MCF 10A (cell line): ENCODE measurements at regions not wholly inside any gene's neighbourhood (a gene's known extent, or its start where the extent isn't known, plus 50 kb on each side); places are given as distances from the start of the nearest gene placed in this dataset.
A peak's percentile ranks its signal among the peaks of the same experiment; 100 is the strongest.

ENCODE experiments used
- BruUV-seq: library from RNA; stranded (reverse); fragments of 400-500 nt; replicated peaks from 2 replicates; lab custom pipeline; 2021; lab: Mats Ljungman, UMichigan
- CTCF ChIA-PET: fragments of 300-600 bp; sonication (Branson Sonifier 250); formaldehyde crosslinking; extraction: SDS; loops from one replicate; lab custom pipeline; 2021; ENCODE audit warnings: antibody characterized with exemption, inconsistent platforms; lab: Yijun Ruan, JAX
- POLR2A ChIA-PET: fragments of 300-600, 350-650 bp; sonication (Branson Sonifier 250); formaldehyde crosslinking; extraction: SDS; loops from one replicate; lab custom pipeline; 2020; ENCODE audit warnings: antibody characterized with exemption, inconsistent platforms; lab: Yijun Ruan, JAX
- DNase-seq: peaks from one replicate; pipeline ENCODE4 v3.0.0-alpha.2; 2018; ENCODE audit not compliant: unreplicated experiment
- H3K27ac Mint-ChIP-seq: one replicate; pipeline ENCODE4 v1.8.0; 2022; ENCODE audit warnings: mild to moderate bottlenecking, low read depth, mixed read lengths; ENCODE audit not compliant: unreplicated experiment
- H3K27me3 Mint-ChIP-seq: one replicate; pipeline ENCODE4 v1.8.0; 2022; ENCODE audit warnings: mixed read lengths; ENCODE audit not compliant: insufficient read depth, unreplicated experiment
- H3K36me3 Mint-ChIP-seq: one replicate; pipeline ENCODE4 v1.8.0; 2022; ENCODE audit warnings: mild to moderate bottlenecking, moderate library complexity, mixed read lengths; ENCODE audit not compliant: insufficient read depth, unreplicated experiment
- H3K4me1 Mint-ChIP-seq: one replicate; pipeline ENCODE4 v1.8.0; 2022; ENCODE audit warnings: mixed read lengths; ENCODE audit not compliant: insufficient read depth, unreplicated experiment
- H3K4me3 Mint-ChIP-seq: one replicate; pipeline ENCODE4 v1.8.0; 2022; ENCODE audit warnings: mild to moderate bottlenecking, moderate library complexity, mixed read lengths; ENCODE audit not compliant: unreplicated experiment
- H3K9me3 Mint-ChIP-seq: one replicate; pipeline ENCODE4 v1.8.0; 2022; ENCODE audit warnings: mixed read lengths; ENCODE audit not compliant: unreplicated experiment
- CTCF ChIP-seq: fragments of 200-600 bp; IDR thresholded peaks from one replicate; pipeline ENCODE4 v1.8.0; 2022; ENCODE audit warnings: antibody characterized with exemption, mild to moderate bottlenecking; ENCODE audit not compliant: unreplicated experiment
- intact Hi-C: fragments of 100-400 bp; cut with micrococcal nuclease; formaldehyde crosslinking; loops from 2 replicates; pipeline ENCODE4 v1.14.1; 2022

- DNase-seq = no peak
- no TSS peak for BruUV-seq
- H3K4me1 Mint-ChIP-seq = peaks cover 6% of the 10 kb centered on the region
- intact Hi-C loops = no loop called here
- H3K27me3 Mint-ChIP-seq = no peaks in the 10 kb centered on the region
- TF ChIP-seq CTCF = no peak
- POLR2A ChIA-PET = no interaction called here
- H3K9me3 Mint-ChIP-seq = no peaks in the 10 kb centered on the region
- CTCF ChIA-PET = no interaction called here
- H3K4me3 Mint-ChIP-seq = no peak overlapping the region
- H3K27ac Mint-ChIP-seq = no peak overlapping the region
- H3K36me3 Mint-ChIP-seq = no peaks in the 10 kb centered on the region
Observed at GRCh38 chr2:12036640-12036983, 290.2 kb downstream of the LPIN1 start.

GRCh38 chr2:12037301-12037700 lies 290.9 kb downstream of the LPIN1 start:
- CTCF ChIA-PET = interaction anchor here (0.6 kb wide), 1 partner anchor 61 kb away, joined by 3 read pairs; no protein-coding TSS in a partner anchor
- H3K27me3 Mint-ChIP-seq = no peaks in the 10 kb centered on the region

GRCh38 chr2:12041236-12041635 lies 294.8 kb downstream of the LPIN1 start:
- no peak overlapping the region for H3K4me3 Mint-ChIP-seq
- intact Hi-C loops = loop anchor here (10.0 kb wide), 1 partner anchor 674 kb away; the partner anchor contains the start of gene TRIB2
- no peak overlapping the region for H3K27ac Mint-ChIP-seq
- CTCF ChIA-PET = interaction anchor here (1.0 kb wide), 1 partner anchor 22 kb away, joined by 3 read pairs; no protein-coding TSS in a partner anchor
- H3K36me3 Mint-ChIP-seq = no peaks in the 10 kb centered on the region
- TF ChIP-seq CTCF = no peak
- peaks cover 14% of the 10 kb centered on the region for H3K4me1 Mint-ChIP-seq
- H3K9me3 Mint-ChIP-seq = no peaks in the 10 kb centered on the region
- no peak for DNase-seq
- H3K27me3 Mint-ChIP-seq = no peaks in the 10 kb centered on the region
- no TSS peak for BruUV-seq
- POLR2A ChIA-PET = no interaction called here

More at GRCh38 chr2:12037301-12037700, 290.9 kb downstream of the LPIN1 start:
- POLR2A ChIA-PET = no interaction called here
- no peak for TF ChIP-seq CTCF
- H3K9me3 Mint-ChIP-seq = no peaks in the 10 kb centered on the region
- no peak overlapping the region for H3K27ac Mint-ChIP-seq
- no peak overlapping the region for H3K4me3 Mint-ChIP-seq
- no peaks in the 10 kb centered on the region for H3K36me3 Mint-ChIP-seq
- H3K4me1 Mint-ChIP-seq = peaks cover 6% of the 10 kb centered on the region
- intact Hi-C loops = no loop called here
- DNase-seq = no peak
- no TSS peak for BruUV-seq

- H3K27ac Mint-ChIP-seq = no peak overlapping the region
- H3K4me3 Mint-ChIP-seq = no peak overlapping the region
- intact Hi-C loops = loop anchor here (10.0 kb wide), 1 partner anchor 672 kb away; the partner anchor contains the start of gene TRIB2
- CTCF ChIA-PET = interaction anchor here (0.6 to 1.3 kb wide), 3 partner anchors 11 to 1211 kb away, joined by 3 to 4 read pairs (median 3); no protein-coding TSS in a partner anchor
- TF ChIP-seq CTCF = no peak
- H3K36me3 Mint-ChIP-seq = no peaks in the 10 kb centered on the region
- H3K9me3 Mint-ChIP-seq = no peaks in the 10 kb centered on the region
- POLR2A ChIA-PET = no interaction called here
- BruUV-seq = no TSS peak
- peak; percentile 81 for DNase-seq
- peaks cover 23% of the 10 kb centered on the region for H3K4me1 Mint-ChIP-seq
- no peaks in the 10 kb centered on the region for H3K27me3 Mint-ChIP-seq
Observed at GRCh38 chr2:12043131-12043530, 296.7 kb downstream of the LPIN1 start.
